Trophoblast cell (in vitro differentiated cells and primary cell): ENCODE measurements at regions not wholly inside any gene's neighbourhood (a gene's known extent, or its start where the extent isn't known, plus 50 kb on each side); places are given as distances from the start of the nearest gene placed in this dataset.

Source experiments
- DNase-seq, 2 donors: peaks; one replicate each; pipeline ENCODE4 v3.0.0-alpha.2; 2016
- H2AFZ ChIP-seq: 2 replicates; pipeline ENCODE4 v1.6.1; 2013; ENCODE audit warnings: low read length, moderate library complexity, mild to moderate bottlenecking; ENCODE audit not compliant: insufficient read depth, poor library complexity
- H2AK5ac ChIP-seq: 2 replicates; pipeline ENCODE4 v1.6.1; 2013; ENCODE audit warnings: mild to moderate bottlenecking, low read length
- H2BK120ac ChIP-seq: 2 replicates; pipeline ENCODE4 v1.6.1; 2013; ENCODE audit warnings: low read length, mild to moderate bottlenecking, moderate library complexity; ENCODE audit not compliant: insufficient read depth, poor library complexity
- H2BK12ac ChIP-seq: 2 replicates; pipeline ENCODE4 v1.6.1; 2013; ENCODE audit warnings: mild to moderate bottlenecking, low read length, moderate library complexity
- H2BK5ac ChIP-seq: 2 replicates; pipeline ENCODE4 v1.6.1; 2013; ENCODE audit warnings: low read length, low read depth, moderate library complexity, mild to moderate bottlenecking; ENCODE audit not compliant: poor library complexity
- H3K14ac ChIP-seq: 2 replicates; pipeline ENCODE4 v1.6.1; 2013; ENCODE audit warnings: mild to moderate bottlenecking, low read length
- H3K18ac ChIP-seq: 2 replicates; pipeline ENCODE4 v1.6.1; 2013; ENCODE audit warnings: mild to moderate bottlenecking, low read length
- H3K23ac ChIP-seq: 2 replicates; pipeline ENCODE4 v1.6.1; 2013; ENCODE audit warnings: low read length
- H3K27ac ChIP-seq: 2 replicates; pipeline ENCODE4 v1.5.1; 2013; ENCODE audit warnings: low read depth, mild to moderate bottlenecking, inconsistent platforms, low read length, moderate library complexity
- H3K27me3 ChIP-seq: 2 replicates; pipeline ENCODE4 v1.6.1; 2013; ENCODE audit warnings: inconsistent platforms, mild to moderate bottlenecking, low read length, moderate library complexity; ENCODE audit not compliant: insufficient read depth
- H3K36me3 ChIP-seq, 2 experiments: 1 replicate in 1 of 2; 2 replicates in 1 of 2; pipeline ENCODE4 v1.6.1; 2013; ENCODE audit warnings: low read length in 2 of 2, mild to moderate bottlenecking in 2 of 2, moderate library complexity in 1 of 2; ENCODE audit not compliant: insufficient read depth in 2 of 2, control insufficient read depth in 1 of 2
- H3K4ac ChIP-seq: 2 replicates; pipeline ENCODE4 v1.6.1; 2013; ENCODE audit warnings: low read depth, mild to moderate bottlenecking, low read length, moderate library complexity
- H3K4me1 ChIP-seq, 2 experiments: 1 replicate in 1 of 2; 2 replicates in 1 of 2; pipeline ENCODE4 v1.6.1; 2013; ENCODE audit warnings: low read length in 2 of 2, mild to moderate bottlenecking in 2 of 2, moderate library complexity in 1 of 2; ENCODE audit not compliant: insufficient read depth in 2 of 2, control insufficient read depth in 1 of 2
- H3K4me2 ChIP-seq: 2 replicates; pipeline ENCODE4 v1.6.1; 2013; ENCODE audit warnings: inconsistent platforms, mild to moderate bottlenecking, low read length, moderate library complexity
- H3K4me3 ChIP-seq: 2 replicates; pipeline ENCODE4 v1.5.1; 2013; ENCODE audit warnings: mild to moderate bottlenecking, low read depth, low read length, inconsistent platforms
- H3K79me1 ChIP-seq: one replicate; pipeline ENCODE4 v1.6.1; 2013; ENCODE audit warnings: low read length
- H3K79me2 ChIP-seq: 2 replicates; pipeline ENCODE4 v1.6.1; 2013; ENCODE audit warnings: low read length, mild to moderate bottlenecking; ENCODE audit not compliant: control insufficient read depth, insufficient read depth, poor library complexity
- H3K9ac ChIP-seq: 2 replicates; pipeline ENCODE4 v1.6.1; 2013; ENCODE audit warnings: mild to moderate bottlenecking, low read length
- H3K9me3 ChIP-seq: 2 replicates; pipeline ENCODE4 v1.6.1; 2013; ENCODE audit warnings: low read depth, mild to moderate bottlenecking, control low read depth, inconsistent platforms, low read length; ENCODE audit not compliant: insufficient read depth
- H4K12ac ChIP-seq: 2 replicates; pipeline ENCODE4 v1.6.1; 2013; ENCODE audit warnings: low read depth, mild to moderate bottlenecking, low read length, moderate library complexity
- H4K8ac ChIP-seq: 2 replicates; pipeline ENCODE4 v1.6.1; 2013; ENCODE audit warnings: low read depth, mild to moderate bottlenecking, low read length, moderate library complexity
- H4K91ac ChIP-seq: one replicate; pipeline ENCODE4 v1.6.1; 2013; ENCODE audit warnings: low read depth, mild to moderate bottlenecking, low read length, moderate library complexity
- WGBS: extraction: QIAGEN DNeasy Blood & Tissue Kit; methylation state at CpG from one replicate; pipeline ENCODE4 v1.1.7; 2013; ENCODE audit warnings: missing lambda C conversion rate; ENCODE audit not compliant: insufficient read length, insufficient coverage; ENCODE audit errors: extremely low coverage; 5-methylcytosine and 5-hydroxymethylcytosine counted together

- Histone ChIP-seq H4K91ac (no peak overlapping the region), H3K36me3 (no peaks in the 10 kb centered on the region), H3K14ac (no peak overlapping the region)
Observed at GRCh38 chr15:35886765-35887164, 340.8 kb upstream of the DPH6 start.

GRCh38 chr15:35888815-35889214 lies 342.9 kb upstream of the DPH6 start:
- no peak for DNase-seq
- H3K79me2 ChIP-seq = no peaks in the 10 kb centered on the region
- WGBS = no CpG with 5 or more reads among the region's 1 CpG

More at GRCh38 chr15:35886765-35887164, 340.8 kb upstream of the DPH6 start:
- Histone ChIP-seq H3K79me1 (no peaks in the 10 kb centered on the region), H2AFZ (no peak overlapping the region), H3K4ac (no peak overlapping the region), H4K12ac (no peak overlapping the region), H3K4me3 (no peak overlapping the region), H4K8ac (no peak overlapping the region), H3K9ac (no peak overlapping the region), H3K79me2 (no peaks in the 10 kb centered on the region), H3K27me3 (no peaks in the 10 kb centered on the region), H3K9me3 (no peaks in the 10 kb centered on the region), H3K4me2 (no peak overlapping the region), H3K18ac (no peak overlapping the region), H3K23ac (no peak overlapping the region), H3K27ac (no peak overlapping the region), H2BK12ac (no peak overlapping the region), H2AK5ac (no peak overlapping the region), H3K4me1 (no peaks in the 10 kb centered on the region), H2BK5ac (no peak overlapping the region), H2BK120ac (no peak overlapping the region)
- no peak for DNase-seq

GRCh38 chr15:35907511-35907910 lies 361.5 kb upstream of the DPH6 start:
- no peak overlapping the region for H3K4me3 ChIP-seq
- H4K91ac ChIP-seq = no peak overlapping the region
- no peaks in the 10 kb centered on the region for H3K79me1 ChIP-seq
- H3K23ac ChIP-seq = no peak overlapping the region
- no peak overlapping the region for H2BK12ac ChIP-seq
- no peak overlapping the region for H3K27ac ChIP-seq
- no peak overlapping the region for H4K12ac ChIP-seq
- H2AK5ac ChIP-seq = no peak overlapping the region
- no peaks in the 10 kb centered on the region for H3K79me2 ChIP-seq
- no peak overlapping the region for H4K8ac ChIP-seq
- H3K9me3 ChIP-seq = no peaks in the 10 kb centered on the region
- H3K4ac ChIP-seq = no peak overlapping the region
- no peak overlapping the region for H2BK5ac ChIP-seq
- no peaks in the 10 kb centered on the region for H3K27me3 ChIP-seq
- H3K4me2 ChIP-seq = no peak overlapping the region
- H3K18ac ChIP-seq = no peak overlapping the region
- H3K4me1 ChIP-seq = no peaks in the 10 kb centered on the region
- no peak for DNase-seq
- no peak overlapping the region for H3K14ac ChIP-seq
- H3K9ac ChIP-seq = no peak overlapping the region
- no peak overlapping the region for H2BK120ac ChIP-seq
- no peaks in the 10 kb centered on the region for H3K36me3 ChIP-seq
- no peak overlapping the region for H2AFZ ChIP-seq
- no CpG with 5 or more reads among the region's 3 CpGs for WGBS

More at GRCh38 chr15:35888815-35889214, 342.9 kb upstream of the DPH6 start:
- no peak overlapping the region for H2AFZ ChIP-seq
- H3K18ac ChIP-seq = no peak overlapping the region
- H2BK12ac ChIP-seq = no peak overlapping the region
- H3K27ac ChIP-seq = no peak overlapping the region
- no peak overlapping the region for H3K4me3 ChIP-seq
- H4K91ac ChIP-seq = no peak overlapping the region
- no peaks in the 10 kb centered on the region for H3K27me3 ChIP-seq
- H2BK5ac ChIP-seq = no peak overlapping the region
- no peak overlapping the region for H4K12ac ChIP-seq
- H3K23ac ChIP-seq = no peak overlapping the region
- H2AK5ac ChIP-seq = no peak overlapping the region
- H4K8ac ChIP-seq = no peak overlapping the region
- H3K9me3 ChIP-seq = no peaks in the 10 kb centered on the region
- H3K9ac ChIP-seq = no peak overlapping the region
- H3K14ac ChIP-seq = no peak overlapping the region
- no peak overlapping the region for H3K4me2 ChIP-seq
- H3K4me1 ChIP-seq = no peaks in the 10 kb centered on the region
- H3K36me3 ChIP-seq = no peaks in the 10 kb centered on the region
- no peaks in the 10 kb centered on the region for H3K79me1 ChIP-seq
- H2BK120ac ChIP-seq = no peak overlapping the region
- no peak overlapping the region for H3K4ac ChIP-seq

GRCh38 chr15:35909414-35909813 lies 363.4 kb upstream of the DPH6 start:
- H3K14ac ChIP-seq = no peak overlapping the region
- no peak overlapping the region for H3K18ac ChIP-seq
- no peak overlapping the region for H2AK5ac ChIP-seq
- H3K27ac ChIP-seq = no peak overlapping the region
- no peak overlapping the region for H4K91ac ChIP-seq
- no peak overlapping the region for H4K8ac ChIP-seq
- H3K9ac ChIP-seq = no peak overlapping the region
- H3K4ac ChIP-seq = no peak overlapping the region
- H3K4me2 ChIP-seq = no peak overlapping the region
- no peaks in the 10 kb centered on the region for H3K27me3 ChIP-seq
- no peaks in the 10 kb centered on the region for H3K36me3 ChIP-seq
- H2BK120ac ChIP-seq = no peak overlapping the region
- no peak overlapping the region for H3K4me3 ChIP-seq
- no peak overlapping the region for H3K23ac ChIP-seq
- no peak overlapping the region for H2AFZ ChIP-seq
- no peak for DNase-seq
- H2BK12ac ChIP-seq = no peak overlapping the region
- no peaks in the 10 kb centered on the region for H3K79me1 ChIP-seq
- no CpG with 5 or more reads among the region's 3 CpGs for WGBS
- H2BK5ac ChIP-seq = no peak overlapping the region
- H3K79me2 ChIP-seq = no peaks in the 10 kb centered on the region
- H3K9me3 ChIP-seq = no peaks in the 10 kb centered on the region
- H3K4me1 ChIP-seq = no peaks in the 10 kb centered on the region
- H4K12ac ChIP-seq = no peak overlapping the region
